ENCODE measurements at regions not wholly inside any gene's neighbourhood (a gene's known extent, or its start where the extent isn't known, plus 50 kb on each side); places are given as distances from the start of the nearest gene placed in this dataset.

DNA sequence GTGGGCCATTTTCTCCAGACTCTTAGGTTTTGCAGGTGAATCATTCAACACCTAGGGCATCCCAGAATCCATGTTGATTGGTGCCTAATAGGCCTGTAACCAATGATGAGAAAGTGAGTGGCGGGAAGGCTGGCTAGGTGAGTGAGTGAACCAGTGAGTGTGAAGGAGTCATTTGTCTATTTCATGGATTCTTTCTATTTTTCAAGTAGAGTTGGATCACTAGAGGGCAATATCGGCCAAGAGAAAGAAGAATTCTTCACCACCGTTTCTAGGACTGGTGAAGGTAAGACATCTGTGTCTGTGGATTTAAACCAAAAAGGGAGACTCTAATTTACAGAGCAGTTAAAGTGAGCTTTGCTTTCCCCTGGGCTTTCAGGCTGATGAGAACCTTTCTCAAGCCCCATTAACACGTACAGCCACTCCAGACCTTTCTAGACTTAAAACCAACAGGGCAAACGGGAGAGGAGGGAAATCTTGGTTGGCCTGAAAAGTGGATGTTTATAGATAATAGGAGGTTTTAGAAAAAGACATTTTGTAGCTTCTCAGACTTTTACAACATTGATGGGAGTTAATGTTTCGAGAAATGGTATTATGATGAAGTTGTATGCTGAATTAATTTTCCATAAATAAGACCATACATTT, 114.3 kb upstream of the IL12B start:
- TF ChIP-seq, protein P1, sequence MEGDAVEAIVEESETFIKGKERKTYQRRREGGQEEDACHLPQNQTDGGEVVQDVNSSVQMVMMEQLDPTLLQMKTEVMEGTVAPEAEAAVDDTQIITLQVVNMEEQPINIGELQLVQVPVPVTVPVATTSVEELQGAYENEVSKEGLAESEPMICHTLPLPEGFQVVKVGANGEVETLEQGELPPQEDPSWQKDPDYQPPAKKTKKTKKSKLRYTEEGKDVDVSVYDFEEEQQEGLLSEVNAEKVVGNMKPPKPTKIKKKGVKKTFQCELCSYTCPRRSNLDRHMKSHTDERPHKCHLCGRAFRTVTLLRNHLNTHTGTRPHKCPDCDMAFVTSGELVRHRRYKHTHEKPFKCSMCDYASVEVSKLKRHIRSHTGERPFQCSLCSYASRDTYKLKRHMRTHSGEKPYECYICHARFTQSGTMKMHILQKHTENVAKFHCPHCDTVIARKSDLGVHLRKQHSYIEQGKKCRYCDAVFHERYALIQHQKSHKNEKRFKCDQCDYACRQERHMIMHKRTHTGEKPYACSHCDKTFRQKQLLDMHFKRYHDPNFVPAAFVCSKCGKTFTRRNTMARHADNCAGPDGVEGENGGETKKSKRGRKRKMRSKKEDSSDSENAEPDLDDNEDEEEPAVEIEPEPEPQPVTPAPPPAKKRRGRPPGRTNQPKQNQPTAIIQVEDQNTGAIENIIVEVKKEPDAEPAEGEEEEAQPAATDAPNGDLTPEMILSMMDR (IDR thresholded peaks at IDR 0.05; ENCODE audit: insufficient read depth, low read length) = no peak
- TF ChIP-seq, protein P2, sequence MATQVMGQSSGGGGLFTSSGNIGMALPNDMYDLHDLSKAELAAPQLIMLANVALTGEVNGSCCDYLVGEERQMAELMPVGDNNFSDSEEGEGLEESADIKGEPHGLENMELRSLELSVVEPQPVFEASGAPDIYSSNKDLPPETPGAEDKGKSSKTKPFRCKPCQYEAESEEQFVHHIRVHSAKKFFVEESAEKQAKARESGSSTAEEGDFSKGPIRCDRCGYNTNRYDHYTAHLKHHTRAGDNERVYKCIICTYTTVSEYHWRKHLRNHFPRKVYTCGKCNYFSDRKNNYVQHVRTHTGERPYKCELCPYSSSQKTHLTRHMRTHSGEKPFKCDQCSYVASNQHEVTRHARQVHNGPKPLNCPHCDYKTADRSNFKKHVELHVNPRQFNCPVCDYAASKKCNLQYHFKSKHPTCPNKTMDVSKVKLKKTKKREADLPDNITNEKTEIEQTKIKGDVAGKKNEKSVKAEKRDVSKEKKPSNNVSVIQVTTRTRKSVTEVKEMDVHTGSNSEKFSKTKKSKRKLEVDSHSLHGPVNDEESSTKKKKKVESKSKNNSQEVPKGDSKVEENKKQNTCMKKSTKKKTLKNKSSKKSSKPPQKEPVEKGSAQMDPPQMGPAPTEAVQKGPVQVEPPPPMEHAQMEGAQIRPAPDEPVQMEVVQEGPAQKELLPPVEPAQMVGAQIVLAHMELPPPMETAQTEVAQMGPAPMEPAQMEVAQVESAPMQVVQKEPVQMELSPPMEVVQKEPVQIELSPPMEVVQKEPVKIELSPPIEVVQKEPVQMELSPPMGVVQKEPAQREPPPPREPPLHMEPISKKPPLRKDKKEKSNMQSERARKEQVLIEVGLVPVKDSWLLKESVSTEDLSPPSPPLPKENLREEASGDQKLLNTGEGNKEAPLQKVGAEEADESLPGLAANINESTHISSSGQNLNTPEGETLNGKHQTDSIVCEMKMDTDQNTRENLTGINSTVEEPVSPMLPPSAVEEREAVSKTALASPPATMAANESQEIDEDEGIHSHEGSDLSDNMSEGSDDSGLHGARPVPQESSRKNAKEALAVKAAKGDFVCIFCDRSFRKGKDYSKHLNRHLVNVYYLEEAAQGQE (IDR thresholded peaks at IDR 0.05; ENCODE audit: insufficient replicate concordance, low read depth) = no peak
- TF ChIP-seq POLR2AphosphoS5 (IDR thresholded peaks at IDR 0.05; ENCODE audit: low read depth) (no peak), GABPA (IDR thresholded peaks at IDR 0.05; ENCODE audit: low read depth) (no peak)
